HG03439 (cell line): ENCODE measurements at regions not wholly inside any gene's neighbourhood (a gene's known extent, or its start where the extent isn't known, plus 50 kb on each side); places are given as distances from the start of the nearest gene placed in this dataset.

ENCODE experiments used
- ATAC-seq: cut with Tn5 transposase; IDR thresholded peaks from one replicate; pipeline ENCODE4 v1.9.1; 2021; ENCODE audit warnings: mild to moderate bottlenecking, moderate library complexity; ENCODE audit not compliant: unreplicated experiment

DNA sequence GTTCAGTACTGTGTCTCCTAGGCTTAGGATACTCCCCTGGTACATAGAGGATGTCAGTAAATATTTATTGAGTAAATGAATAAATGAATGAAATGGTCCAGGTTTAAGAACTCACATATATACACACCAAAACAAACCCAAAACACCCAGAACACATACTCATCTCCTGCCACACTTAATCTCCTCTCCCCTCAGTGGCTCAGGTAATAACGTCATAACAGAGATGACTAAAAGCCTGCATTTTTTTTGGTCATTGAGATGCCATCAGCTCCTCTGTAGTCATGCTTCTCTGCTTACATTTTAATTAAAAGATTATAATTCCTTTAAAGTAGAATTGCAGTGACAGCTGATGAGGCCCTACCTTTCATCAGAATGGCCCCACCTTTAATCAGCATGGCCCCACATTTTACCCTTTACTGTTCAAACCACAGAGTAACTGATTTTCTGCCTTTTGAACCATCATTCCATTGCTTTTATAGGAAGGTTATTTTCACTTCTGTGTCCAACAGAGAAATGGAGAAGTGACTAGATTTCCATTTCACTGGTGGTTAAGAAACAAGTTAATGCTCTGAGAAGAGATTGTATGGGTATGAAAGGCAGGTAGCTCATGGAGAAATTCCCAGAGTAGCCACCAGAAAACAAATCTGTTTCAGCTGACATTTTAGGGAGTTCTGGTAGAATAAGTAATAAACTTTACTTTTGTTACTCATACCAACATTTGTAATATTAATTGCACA, 193.4 kb upstream of the ATP2B1 start:
- ATAC-seq: no peak

DNA sequence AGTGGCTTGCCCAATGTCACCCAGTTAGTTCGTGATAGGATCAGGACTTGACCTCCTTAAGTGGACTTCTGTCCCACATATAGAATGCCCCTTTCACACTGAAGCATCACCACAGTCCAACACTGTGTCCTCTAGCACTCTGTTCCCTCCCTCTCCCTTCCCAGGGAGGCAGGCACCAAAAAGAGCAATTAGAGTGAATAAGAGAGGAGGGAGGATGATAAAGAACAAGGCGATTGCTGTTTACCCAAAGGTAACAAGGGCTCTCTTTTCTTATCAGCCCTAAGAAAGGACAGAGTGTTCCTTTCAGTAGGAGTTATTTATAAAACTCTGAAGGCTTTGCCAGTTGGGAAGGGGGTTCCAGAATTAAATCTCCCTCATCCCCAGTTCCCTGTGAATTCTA, 192.7 kb upstream of the ATP2B1 start:
- no peak for ATAC-seq

DNA sequence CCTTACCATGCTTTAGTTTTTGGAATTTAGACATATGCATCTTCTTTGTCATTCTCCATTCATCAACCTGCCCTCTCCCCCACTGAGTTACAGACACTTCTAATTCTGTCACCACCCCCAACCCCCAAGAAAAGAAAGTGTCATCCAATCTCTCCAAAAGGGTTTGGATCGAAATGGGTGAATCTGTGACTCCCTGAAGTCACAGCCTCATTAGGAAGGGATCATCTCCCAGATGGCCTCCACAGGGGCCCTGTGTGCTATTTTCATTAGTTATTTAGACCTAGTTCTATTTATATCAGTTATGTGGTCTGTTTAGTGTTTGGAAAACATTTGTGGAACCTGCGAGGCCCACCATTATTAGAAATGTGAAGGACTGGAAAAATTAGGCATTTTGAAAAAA, 191.0 kb upstream of the ATP2B1 start:
- ATAC-seq: no peak

DNA sequence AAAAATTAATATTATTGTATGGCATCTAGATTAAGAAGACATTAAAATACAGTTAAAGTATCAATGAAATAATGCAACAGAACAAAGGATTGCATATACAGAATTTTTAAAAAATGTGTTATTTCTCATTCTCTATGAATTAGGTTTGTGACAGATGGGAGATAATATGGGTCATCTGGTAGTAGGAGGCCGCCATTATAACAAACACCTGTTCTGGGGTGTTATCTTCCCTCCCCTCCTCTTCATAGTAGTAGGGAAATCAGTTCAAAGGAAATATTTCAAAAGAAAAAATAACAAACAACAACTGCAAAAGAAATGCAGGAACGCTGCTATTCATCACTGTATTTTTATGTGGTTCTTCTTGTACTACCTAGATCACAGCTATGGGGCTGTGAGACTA, 187.0 kb upstream of the ATP2B1 start:
- ATAC-seq: no peak

DNA sequence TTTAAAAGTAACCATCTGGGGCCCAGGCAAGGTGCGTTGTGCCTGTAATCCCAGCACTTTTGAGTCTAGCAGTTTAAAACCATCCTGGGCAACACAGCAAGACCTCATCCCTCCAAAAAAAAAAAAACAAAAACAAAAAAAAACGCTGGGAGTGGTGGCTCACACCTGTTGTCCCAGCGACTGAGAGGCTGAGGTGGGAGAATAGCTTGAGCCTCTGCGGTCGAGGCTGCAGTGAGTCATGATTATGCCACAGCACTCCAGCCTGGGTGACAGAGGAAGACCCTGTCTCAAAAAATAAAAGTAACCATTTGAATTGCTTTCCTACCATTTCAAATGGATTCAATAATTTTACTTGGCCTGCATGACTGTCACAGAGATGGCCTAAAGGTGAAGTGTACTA, 186.5 kb upstream of the ATP2B1 start:
- no peak for ATAC-seq

DNA sequence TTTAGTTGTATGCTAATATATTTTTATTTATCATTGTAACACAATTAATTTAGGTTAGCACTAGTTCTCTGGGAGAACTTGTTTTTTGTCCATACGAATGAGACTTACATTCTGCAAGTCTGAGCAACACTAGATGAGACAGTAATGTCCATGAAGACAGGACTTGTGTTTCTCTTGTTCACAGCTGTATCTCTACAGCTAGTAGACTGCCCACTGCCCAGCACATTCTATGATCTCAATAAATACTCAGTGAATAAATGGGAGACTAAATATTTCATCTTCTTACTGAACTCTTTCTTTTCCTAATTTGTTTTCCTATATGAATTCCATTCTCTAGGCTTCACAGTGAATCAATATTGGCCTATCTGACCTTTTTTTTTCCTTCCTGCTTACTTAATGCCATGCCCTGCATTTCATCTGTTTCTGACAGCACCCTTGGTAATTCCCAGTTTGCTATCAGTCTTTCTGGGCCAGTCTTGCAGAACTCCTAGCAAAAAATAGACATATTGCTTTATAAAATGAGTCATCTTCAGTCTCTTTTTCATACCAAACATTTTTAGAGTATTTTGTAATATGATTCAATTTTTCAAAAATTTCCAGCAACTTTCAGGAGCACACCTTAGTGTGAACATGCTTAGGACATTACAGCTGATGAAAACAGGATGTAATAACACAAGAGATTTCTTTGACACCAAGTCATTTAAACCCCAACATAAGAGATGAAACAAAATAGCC, 185.5 kb upstream of the ATP2B1 start:
- no peak for ATAC-seq

DNA sequence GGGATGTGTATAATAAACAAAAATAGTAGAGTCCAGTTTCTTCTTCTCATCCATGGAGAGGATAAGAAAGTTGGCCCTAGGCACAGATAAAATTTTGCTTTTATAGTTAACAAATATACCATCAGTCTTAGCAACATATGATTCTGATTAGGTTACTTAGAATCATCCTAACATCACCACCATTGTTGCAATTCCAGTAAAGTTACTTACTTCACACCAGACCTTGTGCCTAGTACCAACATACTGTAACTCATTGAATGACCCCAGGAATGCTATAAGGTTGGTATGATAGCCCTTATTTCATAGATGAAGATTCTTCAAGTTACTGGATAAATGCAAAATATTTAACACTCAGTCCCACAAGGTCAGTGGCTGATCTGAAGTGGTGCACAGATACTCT, 183.8 kb upstream of the ATP2B1 start:
- no peak for ATAC-seq

DNA sequence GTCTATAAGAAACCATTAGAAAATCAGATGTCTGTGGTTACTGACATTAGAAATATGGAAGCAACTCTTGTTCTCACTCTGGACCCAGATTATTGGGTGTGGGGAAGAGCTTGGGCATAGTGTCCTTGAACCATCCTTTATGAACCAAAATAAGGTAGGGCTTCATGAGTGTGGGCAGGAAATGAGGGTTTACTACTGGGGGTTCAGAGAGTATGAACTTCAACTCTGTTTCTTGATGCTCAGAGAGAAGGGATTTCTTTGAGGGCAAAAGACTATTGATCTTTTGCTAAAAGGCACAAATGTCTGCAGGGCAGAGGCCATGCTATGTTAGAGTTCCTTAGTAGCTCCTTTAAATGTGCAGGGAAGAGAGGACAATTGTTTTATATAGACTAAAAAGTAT, 183.3 kb upstream of the ATP2B1 start:
- no peak for ATAC-seq

DNA sequence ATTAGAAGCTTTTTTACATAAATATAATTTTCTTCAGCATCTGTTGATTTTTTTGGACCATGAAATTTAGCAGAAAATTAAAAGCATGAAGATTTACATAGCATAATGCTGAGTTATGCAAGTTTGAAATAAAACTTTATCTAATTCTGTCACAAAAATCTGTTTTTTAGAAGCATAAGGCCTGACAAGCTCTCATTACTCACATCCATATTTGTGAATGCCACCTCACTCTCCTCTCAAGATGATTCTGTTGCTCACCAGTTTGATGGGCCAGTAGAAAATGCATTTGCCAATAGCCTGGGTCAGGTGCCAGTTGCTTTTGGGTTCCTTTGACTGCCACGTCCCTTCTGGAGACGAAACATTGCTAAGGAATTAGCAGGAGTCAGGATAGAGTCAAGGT, 181.5 kb upstream of the ATP2B1 start:
- ATAC-seq: no peak

DNA sequence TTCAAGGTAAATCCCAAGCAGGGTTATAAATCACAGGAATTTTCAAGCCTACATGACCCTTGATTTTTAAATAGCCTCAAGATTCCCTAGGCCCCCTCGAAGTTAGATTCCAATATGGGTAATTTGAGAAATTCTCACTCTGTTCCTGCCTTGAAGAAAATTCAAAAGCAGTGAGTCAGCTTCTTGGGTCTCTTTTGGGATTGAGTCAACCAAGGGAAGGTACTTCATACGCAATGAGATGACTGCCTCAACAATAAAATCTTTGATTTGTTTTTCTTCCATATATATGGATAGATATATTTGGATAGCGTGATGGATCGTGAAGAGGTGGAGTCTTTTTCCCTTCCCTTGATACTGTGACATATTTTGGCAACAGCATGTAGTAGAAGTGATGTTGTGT, 180.4 kb upstream of the ATP2B1 start:
- ATAC-seq: no peak

DNA sequence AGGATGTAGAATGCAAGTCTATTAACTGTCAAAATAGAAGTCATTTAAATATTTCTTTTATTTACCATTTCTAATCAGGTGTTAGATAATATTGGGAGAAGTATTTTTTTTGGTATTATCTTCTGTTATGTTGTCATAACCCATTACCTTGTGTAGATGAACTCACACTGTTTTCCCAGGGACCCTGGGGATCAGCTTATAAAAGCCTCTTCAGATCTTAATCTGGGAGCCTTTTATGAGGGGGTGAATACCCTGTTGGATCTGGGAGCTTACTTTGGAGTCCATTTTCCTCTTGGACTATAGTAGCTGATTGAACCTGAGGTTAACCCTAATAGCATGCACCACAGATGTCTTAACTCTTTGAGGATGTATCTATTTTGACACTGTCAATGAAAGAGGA, 176.3 kb upstream of the ATP2B1 start:
- ATAC-seq: no peak

DNA sequence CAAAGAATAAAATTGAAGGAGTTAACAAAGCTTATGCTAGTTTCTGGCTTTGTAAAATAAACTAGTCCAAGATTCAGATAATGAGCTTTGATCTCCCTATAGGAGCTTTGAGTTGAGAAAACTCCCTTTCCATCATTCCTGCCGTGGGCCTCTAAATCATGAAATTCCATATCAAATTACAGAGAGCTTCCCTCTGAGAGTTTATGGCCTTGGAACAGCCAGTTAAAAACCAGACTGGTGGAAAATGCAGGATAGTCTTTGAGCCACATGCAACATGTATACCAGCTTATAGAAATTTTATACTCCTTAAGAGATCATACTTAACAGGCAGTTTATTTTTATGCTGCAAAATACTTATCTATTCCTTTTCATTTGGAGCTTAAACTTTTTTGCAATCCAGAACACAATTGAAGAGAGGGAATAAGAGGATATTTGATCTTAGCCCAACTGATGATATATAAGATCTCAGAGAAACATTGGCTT, 175.8 kb upstream of the ATP2B1 start:
- ATAC-seq: no peak

DNA sequence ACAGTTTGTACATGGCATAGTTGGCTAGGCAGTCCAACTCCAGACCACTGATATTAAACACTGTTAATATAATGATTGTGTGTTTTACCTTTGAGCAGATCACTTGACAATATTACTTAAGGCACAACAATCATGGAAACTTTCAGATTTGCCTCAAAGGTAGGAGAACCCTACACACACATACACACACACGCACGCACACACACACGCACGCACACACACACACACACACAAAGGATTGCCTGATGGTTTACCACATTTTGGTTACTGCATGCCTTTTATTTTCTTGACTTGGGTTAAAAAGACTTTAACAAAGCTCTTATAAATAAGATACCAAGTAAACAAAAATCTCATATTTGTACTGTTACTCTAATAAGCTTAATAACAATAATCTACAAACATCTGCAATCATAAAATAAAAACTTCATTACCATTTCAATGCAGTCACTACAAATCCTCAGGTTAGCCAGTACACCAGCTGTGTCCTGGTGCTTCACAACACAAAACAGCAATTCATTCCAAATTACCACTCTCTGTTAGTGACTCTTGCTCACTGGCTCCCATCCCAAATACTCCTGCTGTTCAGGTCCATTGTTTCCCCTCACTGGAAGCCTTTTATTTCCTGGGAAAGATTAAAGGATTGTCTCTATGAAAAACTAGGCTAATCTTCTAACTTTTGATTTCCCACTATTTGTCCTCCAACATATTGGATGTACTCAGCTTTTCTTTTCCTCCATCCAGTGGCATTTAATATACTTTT, 175.2 kb upstream of the ATP2B1 start:
- ATAC-seq: no peak

DNA sequence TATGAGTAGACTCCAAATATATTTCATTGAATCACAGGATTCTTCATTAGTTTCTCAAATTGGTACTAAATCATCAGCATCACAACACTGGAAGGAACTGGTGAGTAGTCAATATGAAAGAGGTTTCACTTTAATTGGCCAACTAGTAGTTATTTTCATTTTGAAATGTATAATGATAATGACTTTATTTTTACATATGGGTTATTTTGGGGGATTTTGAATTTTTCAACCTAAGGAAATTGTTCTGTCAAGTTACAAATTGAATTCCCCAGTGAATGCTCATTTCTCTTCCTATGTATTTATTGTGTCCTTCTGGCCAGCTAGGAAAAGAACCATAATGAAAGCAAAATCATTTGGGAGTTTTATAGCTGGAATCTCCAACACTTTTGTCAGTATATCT, 174.2 kb upstream of the ATP2B1 start:
- ATAC-seq: no peak

DNA sequence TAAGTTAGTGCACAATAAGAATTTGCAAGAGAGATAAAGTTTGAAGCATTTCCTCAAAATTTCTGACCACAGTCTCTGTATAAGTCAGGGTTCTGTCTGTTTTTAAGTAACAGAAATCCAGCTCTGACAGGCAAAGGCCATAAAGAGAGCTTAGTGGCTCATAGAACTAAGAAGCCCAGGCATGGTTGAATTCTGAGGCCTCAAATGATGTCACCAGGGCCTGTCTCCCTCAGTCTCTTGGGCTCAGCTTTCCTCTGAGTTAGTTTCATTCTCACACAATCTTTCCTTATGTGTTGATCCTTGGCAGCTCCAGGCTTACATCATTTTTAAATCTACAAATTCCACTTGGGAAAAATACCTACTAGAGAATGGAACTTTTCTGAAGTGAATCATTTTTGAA, 173.4 kb upstream of the ATP2B1 start:
- peak; percentile 44 for ATAC-seq

DNA sequence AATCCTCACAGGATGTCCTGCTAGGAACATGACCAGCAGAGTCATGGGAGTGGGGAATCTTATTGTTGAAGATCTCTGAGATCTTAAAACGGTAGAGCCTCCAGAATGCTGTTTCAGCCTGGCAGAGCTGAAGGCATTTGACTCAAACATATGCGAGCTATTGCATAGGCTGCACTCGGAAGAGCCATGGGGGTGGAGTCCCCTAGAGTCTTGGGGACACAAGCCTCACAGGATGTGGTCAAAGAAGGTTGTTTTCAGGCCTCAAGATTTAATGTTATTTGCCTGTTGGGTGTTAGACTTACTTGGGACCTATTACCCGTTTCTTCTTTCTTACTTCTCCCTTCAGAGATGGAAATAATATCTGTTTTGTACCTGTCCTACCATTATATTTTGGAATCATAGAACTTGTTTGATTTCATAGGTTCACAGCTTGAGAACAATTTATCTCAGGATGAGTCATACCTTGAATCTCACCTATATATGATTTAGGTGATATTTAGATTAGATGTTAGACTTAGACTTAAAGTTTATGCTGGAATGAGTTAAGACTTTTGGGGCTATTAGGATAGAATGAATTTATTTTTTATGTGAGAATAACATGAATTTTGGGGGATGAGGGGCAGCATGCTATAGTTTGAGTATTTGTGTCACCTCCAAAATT, 172.2 kb upstream of the ATP2B1 start:
- ATAC-seq: peak; percentile 95

DNA sequence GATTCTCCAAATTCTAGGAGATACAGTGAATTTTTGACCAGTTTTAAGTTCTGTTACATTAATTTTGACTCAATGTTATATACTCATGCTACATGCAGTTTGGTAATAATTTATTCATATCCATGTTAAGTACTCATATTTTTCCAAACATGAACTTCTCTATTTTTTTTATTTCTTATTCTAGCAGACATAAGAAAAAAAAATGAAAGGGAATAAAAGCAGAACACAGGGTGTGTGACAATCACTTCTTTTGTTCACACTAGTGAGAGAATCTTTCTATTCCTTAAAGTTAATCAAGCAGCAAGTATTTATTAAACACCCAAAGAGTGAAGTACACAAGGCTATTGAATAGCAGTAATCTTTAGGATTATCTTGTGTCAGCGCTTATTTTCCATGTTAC, 171.1 kb upstream of the ATP2B1 start:
- no peak for ATAC-seq

DNA sequence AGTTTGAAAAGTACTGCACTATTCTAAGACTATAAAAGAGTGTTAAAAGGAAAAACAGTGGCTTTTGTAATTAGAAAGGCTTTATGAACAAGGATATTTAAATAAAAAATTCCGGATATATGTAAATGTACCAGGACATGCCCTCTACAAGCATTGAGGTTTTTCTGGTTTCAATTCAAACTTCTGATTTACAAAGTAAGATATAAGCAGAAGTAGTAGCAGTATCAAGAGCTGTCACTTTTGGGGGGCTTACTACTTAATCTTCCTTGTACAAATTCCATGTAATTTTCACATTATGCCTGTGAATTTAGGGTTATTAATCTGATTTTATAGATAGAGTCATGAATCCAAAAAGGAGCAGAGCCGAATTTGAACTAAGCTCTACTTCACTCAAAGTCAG, 170.3 kb upstream of the ATP2B1 start:
- no peak for ATAC-seq

DNA sequence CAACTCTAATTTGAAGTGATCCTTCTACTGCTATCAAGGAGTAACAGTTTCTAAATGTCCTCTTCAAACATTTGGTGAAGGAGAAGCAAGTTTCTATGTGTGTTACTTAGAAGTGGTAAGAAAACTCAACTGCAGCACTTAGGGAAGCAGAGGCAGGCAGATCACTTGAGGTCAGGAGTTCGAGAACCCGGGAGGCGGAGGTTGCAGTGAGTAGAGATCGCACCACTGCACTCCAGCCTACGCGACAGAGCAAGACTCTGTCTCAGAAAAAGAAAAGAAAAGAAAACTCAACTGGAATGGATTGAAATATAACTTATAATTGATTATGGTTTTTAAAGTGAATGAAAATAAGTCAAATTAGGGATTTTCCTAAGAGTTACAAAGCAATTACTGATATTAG, 169.7 kb upstream of the ATP2B1 start:
- ATAC-seq: no peak

DNA sequence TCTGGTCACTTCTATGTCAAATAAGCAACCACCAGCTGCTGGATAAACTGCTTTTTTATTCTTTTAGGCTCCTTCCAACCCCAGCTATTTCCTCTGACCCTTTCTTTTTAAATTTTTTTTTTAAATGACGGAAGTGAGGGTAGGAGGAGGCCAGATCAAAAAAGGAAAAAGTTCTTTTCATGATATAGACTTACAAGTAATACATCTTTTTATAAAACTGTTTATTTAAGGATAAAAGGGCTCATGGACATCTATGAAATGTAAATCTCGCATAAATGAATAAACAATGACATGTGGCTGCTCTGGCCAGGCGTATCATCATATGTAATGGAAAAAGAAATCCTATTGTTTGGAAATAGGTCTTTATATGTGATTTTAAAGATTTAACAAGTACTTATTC, 169.0 kb upstream of the ATP2B1 start:
- no peak for ATAC-seq

DNA sequence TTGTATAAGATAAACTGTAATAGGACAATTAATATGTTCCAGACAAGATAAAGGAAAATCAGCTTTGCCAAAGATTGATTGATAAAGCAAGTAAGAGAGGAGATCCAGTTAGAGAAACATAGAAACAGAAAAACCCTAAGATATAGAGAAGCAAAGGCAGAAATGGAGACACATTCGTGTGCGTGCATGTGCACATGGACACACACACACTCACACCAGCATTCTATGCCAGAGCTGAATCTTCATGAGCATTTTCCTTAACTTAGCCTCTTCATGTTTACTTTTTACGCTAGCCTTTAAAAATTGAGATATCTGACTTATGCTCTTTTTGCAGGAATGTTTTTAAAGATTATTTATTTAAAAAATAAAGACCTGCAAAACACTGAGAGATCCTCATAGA, 168.5 kb upstream of the ATP2B1 start:
- ATAC-seq: no peak
